CD8-positive, alpha-beta memory T cell (primary cell): ENCODE measurements at regions not wholly inside any gene's neighbourhood (a gene's known extent, or its start where the extent isn't known, plus 50 kb on each side); places are given as distances from the start of the nearest gene placed in this dataset.

Source experiments
- CTCF ChIA-PET: fragments of 350-600 bp; sonication (Branson Sonifier 250); formaldehyde crosslinking; loops from one replicate; lab custom pipeline; 2021; ENCODE audit warnings: antibody characterized with exemption; lab: Charles Lee
- POLR2A ChIA-PET: fragments of 350-600 bp; sonication (Branson Sonifier 250); formaldehyde crosslinking; loops from one replicate; lab custom pipeline; 2021; ENCODE audit warnings: antibody characterized with exemption; lab: Charles Lee
- DNase-seq, 5 donors: peaks; one replicate each; pipeline versions ENCODE4 v3.0.0 to v3.0.0-alpha.2; 2020 to 2022; ENCODE audit warnings: mixed read lengths in 1 of 5
- H3K27ac ChIP-seq: one replicate; pipeline ENCODE4 v1.7.0; 2013; ENCODE audit warnings: low read depth, mild to moderate bottlenecking, low read length, moderate library complexity
- H3K27me3 ChIP-seq: 2 replicates; pipeline ENCODE4 v1.7.0; 2013; ENCODE audit warnings: low read length, mild to moderate bottlenecking; ENCODE audit not compliant: insufficient read depth, poor library complexity, severe bottlenecking
- H3K36me3 ChIP-seq: 2 replicates; pipeline ENCODE4 v1.7.0; 2013; ENCODE audit warnings: mild to moderate bottlenecking, low read length, moderate library complexity; ENCODE audit not compliant: insufficient read depth
- H3K4me1 ChIP-seq: 2 replicates; pipeline ENCODE4 v1.7.0; 2013; ENCODE audit warnings: mild to moderate bottlenecking, low read length, moderate library complexity; ENCODE audit not compliant: insufficient read depth
- H3K4me3 ChIP-seq: 2 replicates; pipeline ENCODE4 v1.7.0; 2013; ENCODE audit warnings: mild to moderate bottlenecking, low read length
- H3K9me3 ChIP-seq: 2 replicates; pipeline ENCODE4 v1.7.0; 2013; ENCODE audit warnings: mild to moderate bottlenecking, low read length
- H3K27ac Mint-ChIP-seq, 8 donors: one replicate each; pipeline ENCODE4 v1.8.0; 2020 to 2021; ENCODE audit warnings: mixed read lengths in 8 of 8, mild to moderate bottlenecking in 6 of 8, inconsistent platforms in 3 of 8, moderate library complexity in 3 of 8
- H3K27me3 Mint-ChIP-seq, 2 donors: one replicate each; pipeline ENCODE4 v1.8.0; 2020 to 2021; ENCODE audit warnings: mixed read lengths in 2 of 2, mild to moderate bottlenecking in 1 of 2, moderate library complexity in 1 of 2
- H3K36me3 Mint-ChIP-seq, 3 donors: one replicate each; pipeline ENCODE4 v1.8.0; 2020 to 2021; ENCODE audit warnings: mixed read lengths in 3 of 3, inconsistent platforms in 1 of 3, mild to moderate bottlenecking in 1 of 3
- H3K4me1 Mint-ChIP-seq, 3 donors: one replicate each; pipeline ENCODE4 v1.8.0; 2020 to 2021; ENCODE audit warnings: mixed read lengths in 3 of 3, inconsistent platforms in 1 of 3, mild to moderate bottlenecking in 1 of 3
- H3K4me3 Mint-ChIP-seq, 7 donors: one replicate each; pipeline ENCODE4 v1.8.0; 2020 to 2021; ENCODE audit warnings: mixed read lengths in 7 of 7, mild to moderate bottlenecking in 6 of 7, moderate library complexity in 4 of 7, inconsistent platforms in 2 of 7
- H3K9me3 Mint-ChIP-seq, 5 donors: one replicate each; pipeline ENCODE4 v1.8.0; 2020 to 2022; ENCODE audit warnings: mixed read lengths in 5 of 5, mild to moderate bottlenecking in 3 of 5, moderate library complexity in 2 of 5, inconsistent platforms in 1 of 5

DNA sequence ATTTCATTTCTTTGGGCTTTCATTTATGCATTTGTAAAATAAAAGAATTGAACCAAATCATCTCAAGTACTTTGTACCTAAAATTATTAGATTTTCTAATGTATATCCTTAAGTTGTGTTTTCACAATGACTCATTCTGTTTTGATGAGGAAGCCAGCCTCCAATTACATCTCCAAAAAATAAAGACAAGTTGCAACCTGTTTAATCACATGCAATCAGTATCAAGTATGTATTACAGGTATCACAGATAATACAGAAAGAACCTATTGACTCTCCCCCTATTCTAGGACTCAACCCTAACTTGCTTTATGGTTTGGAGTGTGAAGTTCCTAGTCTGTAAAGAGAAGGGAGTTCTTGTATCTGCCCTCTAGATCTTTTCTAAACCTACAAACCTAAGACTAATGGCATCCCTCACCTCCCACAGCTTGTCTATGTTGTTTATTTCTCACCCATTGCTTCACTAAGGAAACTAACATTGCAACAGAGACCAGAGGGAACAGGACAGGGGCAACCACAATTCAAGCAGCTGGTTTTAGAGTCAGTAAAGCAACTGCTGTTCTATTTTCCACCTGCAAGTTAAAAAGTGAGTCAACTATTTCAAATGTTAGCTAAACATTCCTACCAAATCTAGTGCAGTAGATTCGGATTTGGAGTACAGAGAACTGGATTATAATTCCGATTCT, 141.1 kb upstream of the ETAA1 start:
- H3K36me3 Mint-ChIP-seq = no peaks in the 10 kb centered on the region

DNA sequence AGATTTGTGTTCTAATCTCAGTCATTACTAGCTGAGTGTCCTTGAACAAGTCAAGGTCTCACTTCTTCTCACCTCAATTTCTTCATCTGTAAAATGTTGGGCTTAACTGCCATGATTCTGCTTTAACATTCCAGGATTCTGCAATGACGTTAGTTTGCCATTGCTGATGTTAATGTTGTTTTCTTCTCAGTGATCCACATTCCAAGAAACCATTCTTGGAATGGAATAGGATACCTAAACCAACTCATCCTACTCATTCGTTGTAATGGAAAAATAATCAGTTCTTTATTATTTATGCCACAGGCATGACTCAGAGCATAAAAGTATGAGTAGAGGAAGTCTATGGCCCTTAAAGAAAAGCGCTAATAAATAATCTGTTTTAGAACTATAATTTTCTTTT, 140.2 kb upstream of the ETAA1 start:
- H3K9me3 ChIP-seq = no peaks in the 10 kb centered on the region
- CTCF ChIA-PET = no interaction called here
- H3K4me1 Mint-ChIP-seq = no peaks in the 10 kb centered on the region

More for the DNA sequence above, 141.1 kb upstream of the ETAA1 start:
- no peak overlapping the region for H3K4me3 Mint-ChIP-seq
- no peaks in the 10 kb centered on the region for H3K4me1 ChIP-seq
- no peaks in the 10 kb centered on the region for H3K36me3 ChIP-seq
- no peaks in the 10 kb centered on the region for H3K27me3 Mint-ChIP-seq
- no peak overlapping the region for H3K4me3 ChIP-seq
- H3K9me3 ChIP-seq = no peaks in the 10 kb centered on the region
- no peaks in the 10 kb centered on the region for H3K4me1 Mint-ChIP-seq
- peaks cover 0 to 7% (median 0%) of the 10 kb centered on the region in 5 donors for H3K9me3 Mint-ChIP-seq
- no peak for DNase-seq
- ChIA-PET CTCF (no interaction called here), POLR2A (no interaction called here)
- no peak overlapping the region for H3K27ac ChIP-seq
- no peak overlapping the region for H3K27ac Mint-ChIP-seq
- no peaks in the 10 kb centered on the region for H3K27me3 ChIP-seq

GRCh38 chr2:67258122-67258521, 139.0 kb upstream of the ETAA1 start:
- Histone ChIP-seq H3K27ac (no peak overlapping the region), H3K9me3 (no peaks in the 10 kb centered on the region), H3K4me3 (no peak overlapping the region), H3K36me3 (no peaks in the 10 kb centered on the region), H3K27me3 (no peaks in the 10 kb centered on the region), H3K4me1 (no peaks in the 10 kb centered on the region)
- H3K36me3 Mint-ChIP-seq = no peaks in the 10 kb centered on the region
- H3K4me3 Mint-ChIP-seq = no peak overlapping the region
- DNase-seq = no peak
- ChIA-PET POLR2A (no interaction called here), CTCF (no interaction called here)
- no peaks in the 10 kb centered on the region for H3K27me3 Mint-ChIP-seq
- H3K27ac Mint-ChIP-seq = no peak overlapping the region
- H3K9me3 Mint-ChIP-seq = peaks cover 0 to 4% (median 0%) of the 10 kb centered on the region in 5 donors
- H3K4me1 Mint-ChIP-seq = no peaks in the 10 kb centered on the region

More for the DNA sequence above, 140.2 kb upstream of the ETAA1 start:
- POLR2A ChIA-PET = no interaction called here
- H3K27ac Mint-ChIP-seq = no peak overlapping the region
- H3K27me3 Mint-ChIP-seq = no peaks in the 10 kb centered on the region
- no peaks in the 10 kb centered on the region for H3K36me3 Mint-ChIP-seq
- DNase-seq = no peak
- no peak overlapping the region for H3K4me3 Mint-ChIP-seq
- Histone ChIP-seq H3K27ac (no peak overlapping the region), H3K36me3 (no peaks in the 10 kb centered on the region), H3K4me3 (no peak overlapping the region), H3K4me1 (no peaks in the 10 kb centered on the region), H3K27me3 (no peaks in the 10 kb centered on the region)
- H3K9me3 Mint-ChIP-seq = peaks cover 0 to 7% (median 0%) of the 10 kb centered on the region in 5 donors

DNA sequence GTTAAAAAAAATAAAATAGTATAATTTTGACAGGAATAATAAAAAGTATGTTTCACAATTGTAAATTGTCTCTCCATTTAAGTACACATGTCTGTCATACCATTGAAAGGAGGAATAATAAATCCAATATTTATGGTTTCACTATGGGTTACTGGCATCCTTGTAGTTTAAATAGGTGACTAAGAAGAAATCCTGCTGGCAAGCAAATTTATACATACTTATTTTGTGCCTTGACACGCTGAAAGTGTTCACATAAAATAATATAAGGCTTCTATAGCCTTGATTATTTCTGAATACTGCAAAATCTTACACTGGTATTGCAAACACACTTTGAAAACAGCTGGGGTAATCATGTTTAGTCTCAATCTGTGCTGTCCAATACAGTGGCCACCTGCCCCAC, 138.3 kb upstream of the ETAA1 start:
- Mint-ChIP-seq H3K27ac (no peak overlapping the region), H3K9me3 (peaks cover 0 to 4% (median 0%) of the 10 kb centered on the region in 5 donors), H3K27me3 (peaks cover 0 to 4% of the 10 kb centered on the region in 2 donors), H3K36me3 (no peaks in the 10 kb centered on the region), H3K4me1 (no peaks in the 10 kb centered on the region), H3K4me3 (no peak overlapping the region)
- Histone ChIP-seq H3K9me3 (no peaks in the 10 kb centered on the region), H3K36me3 (no peaks in the 10 kb centered on the region), H3K4me3 (no peak overlapping the region), H3K27ac (no peak overlapping the region), H3K4me1 (no peaks in the 10 kb centered on the region), H3K27me3 (no peaks in the 10 kb centered on the region)
- ChIA-PET CTCF (no interaction called here), POLR2A (no interaction called here)
- DNase-seq = no peak

- Histone ChIP-seq H3K4me1 (no peaks in the 10 kb centered on the region), H3K9me3 (no peaks in the 10 kb centered on the region), H3K27me3 (no peaks in the 10 kb centered on the region), H3K27ac (no peak overlapping the region), H3K4me3 (no peak overlapping the region), H3K36me3 (no peaks in the 10 kb centered on the region)
- H3K9me3 Mint-ChIP-seq = peaks cover 0 to 2% (median 0%) of the 10 kb centered on the region in 5 donors
- no peaks in the 10 kb centered on the region for H3K4me1 Mint-ChIP-seq
- H3K36me3 Mint-ChIP-seq = no peaks in the 10 kb centered on the region
- H3K27me3 Mint-ChIP-seq = peaks cover 0 to 4% of the 10 kb centered on the region in 2 donors
- CTCF ChIA-PET = no interaction called here
- no peak overlapping the region for H3K27ac Mint-ChIP-seq
- DNase-seq = no peak
- POLR2A ChIA-PET = no interaction called here
- no peak overlapping the region for H3K4me3 Mint-ChIP-seq
Observed at GRCh38 chr2:67259556-67260342, 137.4 kb upstream of the ETAA1 start.

GRCh38 chr2:67260343-67261277, 136.5 kb upstream of the ETAA1 start:
- Mint-ChIP-seq H3K4me1 (no peaks in the 10 kb centered on the region), H3K9me3 (peaks cover 0 to 2% (median 0%) of the 10 kb centered on the region in 5 donors), H3K36me3 (no peaks in the 10 kb centered on the region), H3K4me3 (no peak overlapping the region), H3K27ac (no peak overlapping the region), H3K27me3 (peaks cover 0 to 4% of the 10 kb centered on the region in 2 donors)
- Histone ChIP-seq H3K9me3 (no peaks in the 10 kb centered on the region), H3K4me3 (no peak overlapping the region), H3K27ac (no peak overlapping the region), H3K27me3 (no peaks in the 10 kb centered on the region), H3K36me3 (no peaks in the 10 kb centered on the region), H3K4me1 (no peaks in the 10 kb centered on the region)
- POLR2A ChIA-PET = no interaction called here
- CTCF ChIA-PET = no interaction called here
- DNase-seq = no peak

DNA sequence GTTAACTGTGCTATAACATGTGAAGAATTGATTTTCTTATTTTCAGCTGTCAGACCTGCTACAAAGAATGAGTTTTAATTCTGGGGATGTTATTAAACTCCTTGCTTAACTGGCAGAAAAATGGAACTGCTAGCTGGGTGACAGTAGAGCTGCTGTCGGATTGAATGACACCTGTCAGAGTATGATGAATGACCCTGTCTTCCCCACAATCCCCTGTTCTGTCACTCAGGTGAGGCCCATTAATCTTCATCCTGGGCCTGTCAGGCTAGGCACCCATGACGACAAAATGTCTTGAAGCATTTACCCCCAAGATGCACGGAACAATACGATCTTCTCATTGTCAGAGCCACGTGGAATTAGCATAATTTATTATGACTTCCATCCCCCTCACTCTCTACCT, 129.9 kb upstream of the ETAA1 start:
- Mint-ChIP-seq H3K27ac (no peak overlapping the region), H3K27me3 (peaks cover 2 to 7% of the 10 kb centered on the region in 2 donors), H3K4me1 (no peaks in the 10 kb centered on the region), H3K9me3 (no peaks in the 10 kb centered on the region), H3K4me3 (no peak overlapping the region), H3K36me3 (no peaks in the 10 kb centered on the region)
- Histone ChIP-seq H3K4me1 (no peaks in the 10 kb centered on the region), H3K36me3 (no peaks in the 10 kb centered on the region), H3K9me3 (no peaks in the 10 kb centered on the region), H3K27ac (no peak overlapping the region), H3K27me3 (no peaks in the 10 kb centered on the region), H3K4me3 (no peak overlapping the region)
- ChIA-PET CTCF (no interaction called here), POLR2A (no interaction called here)
- no peak for DNase-seq

- Histone ChIP-seq H3K36me3 (no peaks in the 10 kb centered on the region), H3K27me3 (no peaks in the 10 kb centered on the region), H3K4me1 (no peaks in the 10 kb centered on the region), H3K27ac (no peak overlapping the region), H3K9me3 (no peaks in the 10 kb centered on the region), H3K4me3 (no peak overlapping the region)
- no peaks in the 10 kb centered on the region for H3K4me1 Mint-ChIP-seq
- ChIA-PET POLR2A (no interaction called here), CTCF (no interaction called here)
- no peak overlapping the region for H3K4me3 Mint-ChIP-seq
- H3K27me3 Mint-ChIP-seq = peaks cover 2 to 4% of the 10 kb centered on the region in 2 donors
- H3K36me3 Mint-ChIP-seq = no peaks in the 10 kb centered on the region
- no peak overlapping the region for H3K27ac Mint-ChIP-seq
- no peaks in the 10 kb centered on the region for H3K9me3 Mint-ChIP-seq
- DNase-seq = no peak
Observed at GRCh38 chr2:67268797-67269196, 128.3 kb upstream of the ETAA1 start.
